ENCODE measurements at regions not wholly inside any gene's neighbourhood (a gene's known extent, or its start where the extent isn't known, plus 50 kb on each side); places are given as distances from the start of the nearest gene placed in this dataset.
"Not testable (repeated sequence)": the region's sequence is repeated elsewhere in the genome, so short reads cannot be mapped to it uniquely, and the experiment has no call there.

DNA sequence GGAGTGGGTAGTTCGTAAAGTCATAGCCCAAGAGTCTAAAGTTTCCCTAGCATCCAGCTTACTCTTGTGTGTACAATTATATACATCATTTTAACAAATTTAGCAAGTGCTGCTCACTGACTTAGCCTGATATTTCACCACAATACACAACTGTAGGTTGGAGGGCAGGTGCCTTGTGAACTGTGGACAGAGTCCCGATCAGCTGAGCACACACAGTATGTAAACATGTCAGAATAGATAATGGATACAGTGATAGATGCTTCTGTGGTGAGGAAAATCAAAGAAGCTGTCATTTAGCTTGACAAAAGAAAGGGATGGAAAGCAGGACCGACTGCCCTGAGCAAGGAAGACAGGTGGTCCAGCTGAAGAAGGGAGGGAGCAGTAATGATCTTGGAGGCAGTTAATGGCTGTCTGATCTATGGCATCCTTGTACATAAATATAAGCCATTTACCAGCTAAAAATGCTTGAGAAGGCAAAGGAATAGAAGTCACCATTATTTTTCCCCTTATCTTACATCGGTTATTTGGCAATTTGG lies 372.8 kb upstream of the UBE2E3 start:
- no peaks in the 10 kb centered on the region for H3K4me1 ChIP-seq (ENCODE audit: control insufficient read depth, insufficient read depth, low read length)
- H3K36me3 ChIP-seq (ENCODE audit: control insufficient read depth in 2 of 2, insufficient read depth in 2 of 2, low read length in 2 of 2), result no peaks in the 10 kb centered on the region
- no peaks in the 10 kb centered on the region for H3K27me3 ChIP-seq (ENCODE audit: control insufficient read depth in 1 of 2, insufficient read depth in 2 of 2, low read length in 2 of 2)
- no peak overlapping the region for H3K27ac ChIP-seq (ENCODE audit: low read length)
- H3K9ac ChIP-seq (ENCODE audit: low read length in 2 of 2), result no peak overlapping the region
- no peaks in the 10 kb centered on the region for H3K9me3 ChIP-seq (ENCODE audit: control insufficient read depth in 2 of 2, low read length in 2 of 2)
- no peak overlapping the region for H3K4me3 ChIP-seq (ENCODE audit: low read length in 2 of 2)

DNA sequence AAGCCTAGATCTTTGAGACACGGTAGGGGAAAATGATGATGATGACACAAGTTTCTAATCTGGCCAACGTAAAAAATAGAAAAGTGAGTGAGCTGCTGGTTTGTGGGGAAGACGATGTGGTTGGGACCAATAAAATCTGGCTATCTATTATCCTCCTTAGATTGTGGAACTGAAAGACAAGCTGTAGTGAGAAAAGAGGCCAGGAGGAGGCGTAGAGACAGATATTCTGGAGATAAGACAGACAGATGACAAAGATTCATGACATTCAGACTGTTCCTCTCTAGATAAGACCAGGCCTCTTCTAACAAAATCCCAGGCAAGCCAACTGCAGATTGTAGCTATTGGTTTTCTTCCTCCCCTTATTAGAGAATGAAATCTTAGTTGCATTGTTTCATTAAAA lies 376.3 kb upstream of the UBE2E3 start:
- no peaks in the 10 kb centered on the region for H3K9me3 ChIP-seq (ENCODE audit: control insufficient read depth in 2 of 2, low read length in 2 of 2)

DNA sequence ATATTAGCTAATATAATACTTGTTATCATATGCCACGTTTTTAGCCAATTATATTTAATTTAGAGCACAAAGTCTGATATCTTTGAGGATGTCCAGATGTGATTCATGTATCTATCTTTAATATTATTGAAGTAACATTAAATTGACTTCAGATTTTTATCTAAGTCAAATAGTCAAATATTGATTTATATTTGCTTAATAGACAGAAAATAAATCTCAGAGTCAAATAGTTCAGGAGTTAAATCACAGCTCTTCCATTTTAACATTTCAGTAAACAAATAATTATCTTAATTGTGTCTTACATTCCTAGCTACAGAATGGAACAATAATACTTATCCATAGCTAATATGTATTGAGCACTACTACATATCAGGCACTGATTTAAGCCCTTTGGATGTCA lies 379.4 kb upstream of the UBE2E3 start:
- no peaks in the 10 kb centered on the region for H3K4me1 ChIP-seq (ENCODE audit: control insufficient read depth, insufficient read depth, low read length)
- no peak overlapping the region for H3K4me3 ChIP-seq (ENCODE audit: low read length in 2 of 2)
- H3K27ac ChIP-seq (ENCODE audit: low read length), result no peak overlapping the region
- H3K9ac ChIP-seq (ENCODE audit: low read length in 2 of 2), result no peak overlapping the region
- no peaks in the 10 kb centered on the region for H3K9me3 ChIP-seq (ENCODE audit: control insufficient read depth in 2 of 2, low read length in 2 of 2)
- H3K36me3 ChIP-seq (ENCODE audit: control insufficient read depth in 2 of 2, insufficient read depth in 2 of 2, low read length in 2 of 2), result no peaks in the 10 kb centered on the region
- H3K27me3 ChIP-seq (ENCODE audit: control insufficient read depth in 1 of 2, insufficient read depth in 2 of 2, low read length in 2 of 2), result no peaks in the 10 kb centered on the region

More for the DNA sequence above, 376.3 kb upstream of the UBE2E3 start:
- no peaks in the 10 kb centered on the region for H3K4me1 ChIP-seq (ENCODE audit: control insufficient read depth, insufficient read depth, low read length)
- H3K27ac ChIP-seq (ENCODE audit: low read length), result no peak overlapping the region
- H3K36me3 ChIP-seq (ENCODE audit: control insufficient read depth in 2 of 2, insufficient read depth in 2 of 2, low read length in 2 of 2), result no peaks in the 10 kb centered on the region
- H3K9ac ChIP-seq (ENCODE audit: low read length in 2 of 2), result no peak overlapping the region
- no peak overlapping the region for H3K4me3 ChIP-seq (ENCODE audit: low read length in 2 of 2)
- H3K27me3 ChIP-seq (ENCODE audit: control insufficient read depth in 1 of 2, insufficient read depth in 2 of 2, low read length in 2 of 2), result no peaks in the 10 kb centered on the region

DNA sequence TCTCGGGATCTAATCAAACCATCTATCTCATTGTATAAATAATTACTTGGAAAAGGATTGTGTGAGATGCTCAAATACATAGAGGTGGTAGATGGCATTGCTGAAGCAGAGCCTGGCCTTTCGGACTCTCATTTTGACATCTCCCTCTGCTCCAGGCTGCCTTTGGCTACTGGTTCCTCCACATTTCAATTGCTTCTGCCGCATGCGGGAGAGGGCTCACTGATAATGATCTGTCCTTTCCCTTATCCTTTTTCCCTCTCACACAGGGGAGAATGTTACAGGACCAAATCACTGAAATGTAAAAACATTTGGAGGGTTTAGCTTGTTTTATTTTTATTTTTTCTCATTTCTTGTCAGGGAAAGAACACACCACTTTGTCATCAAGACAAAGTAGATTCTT lies 380.6 kb upstream of the UBE2E3 start:
- Histone ChIP-seq H3K27ac (ENCODE audit: low read length) (no peak overlapping the region), H3K9ac (ENCODE audit: low read length in 2 of 2) (no peak overlapping the region), H3K36me3 (ENCODE audit: control insufficient read depth in 2 of 2, insufficient read depth in 2 of 2, low read length in 2 of 2) (no peaks in the 10 kb centered on the region), H3K9me3 (ENCODE audit: control insufficient read depth in 2 of 2, low read length in 2 of 2) (no peaks in the 10 kb centered on the region), H3K4me3 (ENCODE audit: low read length in 2 of 2) (no peak overlapping the region), H3K4me1 (ENCODE audit: control insufficient read depth, insufficient read depth, low read length) (no peaks in the 10 kb centered on the region), H3K27me3 (ENCODE audit: control insufficient read depth in 1 of 2, insufficient read depth in 2 of 2, low read length in 2 of 2) (no peaks in the 10 kb centered on the region)

DNA sequence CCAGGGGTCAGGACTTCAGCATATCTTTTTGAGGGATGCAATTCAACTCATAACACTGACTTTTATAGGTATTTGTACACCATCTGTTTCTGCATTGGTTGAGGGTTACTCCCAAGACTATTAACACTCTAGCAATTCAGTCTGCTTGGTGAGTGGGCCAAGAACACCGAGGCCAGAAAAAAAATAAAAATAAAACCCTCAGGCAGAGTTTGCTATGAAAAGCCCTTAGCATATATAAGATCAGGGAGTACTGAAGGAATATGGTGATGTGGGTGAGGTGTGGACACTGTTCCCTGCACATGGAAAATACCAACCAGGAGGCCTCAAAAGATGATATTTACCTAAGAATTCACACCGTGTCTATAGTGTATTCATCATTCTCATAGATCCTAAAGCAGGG lies 383.2 kb upstream of the UBE2E3 start:
- H3K9ac ChIP-seq (ENCODE audit: low read length in 2 of 2), result no peak overlapping the region
- no peak overlapping the region for H3K4me3 ChIP-seq (ENCODE audit: low read length in 2 of 2)
- no peaks in the 10 kb centered on the region for H3K36me3 ChIP-seq (ENCODE audit: control insufficient read depth in 2 of 2, insufficient read depth in 2 of 2, low read length in 2 of 2)
- H3K27me3 ChIP-seq (ENCODE audit: control insufficient read depth in 1 of 2, insufficient read depth in 2 of 2, low read length in 2 of 2), result no peaks in the 10 kb centered on the region
- H3K27ac ChIP-seq (ENCODE audit: low read length), result no peak overlapping the region
- H3K4me1 ChIP-seq (ENCODE audit: control insufficient read depth, insufficient read depth, low read length), result no peaks in the 10 kb centered on the region
- no peaks in the 10 kb centered on the region for H3K9me3 ChIP-seq (ENCODE audit: control insufficient read depth in 2 of 2, low read length in 2 of 2)

DNA sequence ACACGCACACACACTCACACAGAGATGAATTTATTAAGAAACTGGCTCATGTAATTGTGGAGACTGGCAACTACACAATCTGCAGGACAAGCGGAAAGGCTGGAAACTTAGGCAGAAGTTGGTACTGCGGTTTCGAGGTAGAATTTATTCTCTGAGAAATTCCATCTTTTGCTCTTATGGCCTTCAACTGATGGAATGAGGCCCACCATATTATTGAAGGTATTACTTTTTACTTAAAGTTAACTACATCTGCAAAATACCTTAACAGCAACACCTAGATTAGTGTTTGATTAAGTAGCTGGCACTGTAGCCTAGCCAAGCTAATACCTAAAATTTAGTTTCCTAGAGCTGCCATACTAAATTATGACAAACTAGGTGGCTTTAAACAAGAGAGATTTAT lies 384.0 kb upstream of the UBE2E3 start:
- no peak overlapping the region for H3K4me3 ChIP-seq (ENCODE audit: low read length in 2 of 2)
- no peak overlapping the region for H3K9ac ChIP-seq (ENCODE audit: low read length in 2 of 2)
- no peaks in the 10 kb centered on the region for H3K4me1 ChIP-seq (ENCODE audit: control insufficient read depth, insufficient read depth, low read length)
- no peak overlapping the region for H3K27ac ChIP-seq (ENCODE audit: low read length)
- H3K36me3 ChIP-seq (ENCODE audit: control insufficient read depth in 2 of 2, insufficient read depth in 2 of 2, low read length in 2 of 2), result no peaks in the 10 kb centered on the region
- no peaks in the 10 kb centered on the region for H3K9me3 ChIP-seq (ENCODE audit: control insufficient read depth in 2 of 2, low read length in 2 of 2)
- no peaks in the 10 kb centered on the region for H3K27me3 ChIP-seq (ENCODE audit: control insufficient read depth in 1 of 2, insufficient read depth in 2 of 2, low read length in 2 of 2)

DNA sequence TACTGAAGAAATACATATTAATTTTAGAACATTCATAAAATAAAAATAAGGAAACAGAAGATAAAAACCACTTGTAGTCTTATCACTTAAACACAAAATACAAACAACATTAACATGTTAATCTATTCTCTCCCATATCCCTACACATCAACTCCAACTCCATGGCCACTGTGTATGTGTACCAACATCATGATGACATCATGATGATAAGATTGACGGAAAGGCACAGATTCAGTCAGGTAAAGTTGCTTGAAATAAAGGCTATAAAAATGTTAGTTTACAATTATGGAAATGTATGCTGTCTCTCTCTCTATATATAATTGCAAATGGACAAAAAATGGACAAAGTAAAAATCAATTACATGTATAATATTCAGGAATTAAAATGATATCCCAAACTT lies 388.5 kb upstream of the UBE2E3 start:
- no peaks in the 10 kb centered on the region for H3K27me3 ChIP-seq (ENCODE audit: control insufficient read depth in 1 of 2, insufficient read depth in 2 of 2, low read length in 2 of 2)
- no peak overlapping the region for H3K27ac ChIP-seq (ENCODE audit: low read length)
- H3K4me1 ChIP-seq (ENCODE audit: control insufficient read depth, insufficient read depth, low read length), result no peaks in the 10 kb centered on the region
- no peaks in the 10 kb centered on the region for H3K36me3 ChIP-seq (ENCODE audit: control insufficient read depth in 2 of 2, insufficient read depth in 2 of 2, low read length in 2 of 2)
- no peaks in the 10 kb centered on the region for H3K9me3 ChIP-seq (ENCODE audit: control insufficient read depth in 2 of 2, low read length in 2 of 2)
- no peak overlapping the region for H3K4me3 ChIP-seq (ENCODE audit: low read length in 2 of 2)
- H3K9ac ChIP-seq (ENCODE audit: low read length in 2 of 2), result no peak overlapping the region

DNA sequence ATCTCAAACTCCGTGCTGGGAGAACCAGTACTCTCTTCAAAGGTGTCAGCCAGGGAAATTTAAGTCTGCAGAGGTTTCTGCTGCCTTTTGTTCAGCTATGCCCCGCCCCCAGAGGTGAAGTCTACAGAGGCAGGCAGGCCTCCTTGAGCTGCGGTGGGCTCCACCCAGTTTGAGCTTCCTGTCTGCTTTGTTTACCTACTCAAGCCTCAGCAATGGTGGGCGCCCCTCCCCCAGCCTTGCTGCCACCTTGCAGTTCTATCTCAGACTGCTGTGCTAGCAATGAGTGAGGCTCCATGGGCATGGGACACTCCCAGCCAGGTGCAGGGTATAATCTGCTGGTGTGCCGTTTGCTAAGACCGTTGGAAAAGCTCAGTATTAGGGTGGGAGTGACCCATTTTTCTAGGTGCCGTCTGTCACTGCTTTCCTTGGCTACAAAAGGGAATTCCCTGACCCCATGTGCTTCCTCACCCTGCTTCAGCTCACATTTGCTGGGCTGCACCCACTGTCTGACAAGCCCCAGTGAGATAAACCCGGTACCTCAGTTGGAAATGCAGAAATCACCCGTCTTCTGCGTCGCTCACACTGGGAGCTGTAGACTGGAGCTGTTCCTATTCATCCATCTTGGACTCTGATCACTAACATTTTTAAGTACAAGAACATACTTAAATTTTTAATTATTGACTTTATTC lies 389.2 kb upstream of the UBE2E3 start:
- H3K4me3 ChIP-seq (ENCODE audit: low read length in 2 of 2); H3K27ac ChIP-seq (ENCODE audit: low read length); H3K4me1 ChIP-seq (ENCODE audit: control insufficient read depth, insufficient read depth, low read length); H3K27me3 ChIP-seq (ENCODE audit: control insufficient read depth in 1 of 2, insufficient read depth in 2 of 2, low read length in 2 of 2); H3K9ac ChIP-seq (ENCODE audit: low read length in 2 of 2); H3K9me3 ChIP-seq (ENCODE audit: control insufficient read depth in 2 of 2, low read length in 2 of 2); H3K36me3 ChIP-seq (ENCODE audit: control insufficient read depth in 2 of 2, insufficient read depth in 2 of 2, low read length in 2 of 2): not testable (repeated sequence)

DNA sequence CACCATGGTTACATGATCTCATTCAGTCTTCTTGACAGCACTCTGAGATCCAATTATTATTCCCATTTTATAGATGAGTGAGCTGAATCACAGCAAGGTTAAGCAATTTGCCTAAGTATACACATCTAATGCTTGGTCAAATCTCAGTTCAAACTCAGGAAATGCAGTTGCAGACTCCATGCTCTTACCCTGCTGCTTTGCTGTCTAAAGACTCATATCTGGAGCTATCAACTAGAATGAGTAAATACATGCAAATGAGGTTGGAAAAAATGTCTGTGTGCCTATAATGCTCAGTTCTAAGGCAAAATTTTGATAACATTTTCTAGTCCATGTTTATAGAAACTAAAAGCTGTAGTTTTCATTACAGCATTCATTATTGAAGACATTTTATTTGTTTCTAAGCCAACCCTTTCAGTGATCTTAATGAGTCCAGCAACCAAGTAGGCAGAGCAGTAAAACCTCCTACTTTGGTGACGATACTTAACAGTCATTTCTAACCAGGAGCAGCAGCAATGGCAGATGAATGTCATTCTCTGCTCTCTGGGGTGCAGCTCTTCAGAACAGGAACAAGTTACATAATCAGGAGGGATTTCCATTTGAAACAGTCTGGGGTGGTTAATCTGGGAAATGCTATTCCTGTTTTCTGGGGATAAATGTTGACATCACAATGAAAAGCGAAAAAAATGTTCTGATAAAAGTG lies 396.8 kb upstream of the UBE2E3 start:
- no peak overlapping the region for H3K4me3 ChIP-seq (ENCODE audit: low read length in 2 of 2)
- no peaks in the 10 kb centered on the region for H3K9me3 ChIP-seq (ENCODE audit: control insufficient read depth in 2 of 2, low read length in 2 of 2)
- H3K4me1 ChIP-seq (ENCODE audit: control insufficient read depth, insufficient read depth, low read length), result no peaks in the 10 kb centered on the region
- H3K9ac ChIP-seq (ENCODE audit: low read length in 2 of 2), result no peak overlapping the region
- H3K27me3 ChIP-seq (ENCODE audit: control insufficient read depth in 1 of 2, insufficient read depth in 2 of 2, low read length in 2 of 2), result no peaks in the 10 kb centered on the region
- no peak overlapping the region for H3K27ac ChIP-seq (ENCODE audit: low read length)
- H3K36me3 ChIP-seq (ENCODE audit: control insufficient read depth in 2 of 2, insufficient read depth in 2 of 2, low read length in 2 of 2), result no peaks in the 10 kb centered on the region

DNA sequence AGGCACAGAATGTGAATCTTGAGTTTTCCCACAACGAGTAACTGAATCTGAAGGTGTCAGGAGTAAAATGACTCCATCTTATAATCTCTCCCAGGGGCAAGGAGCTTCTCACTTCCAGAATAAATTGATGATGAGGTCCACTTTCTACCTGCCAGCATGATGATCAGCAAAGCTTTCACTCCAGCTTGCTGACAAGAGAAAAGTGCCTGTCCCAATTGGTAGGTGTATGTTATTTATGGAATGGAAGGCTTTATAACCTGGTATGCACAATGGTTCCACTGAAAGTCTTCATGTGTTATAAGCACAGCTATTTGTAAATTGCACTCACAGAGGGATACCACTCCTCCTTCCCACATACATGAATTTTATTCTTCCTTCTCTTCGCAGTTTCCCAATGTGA lies 401.0 kb upstream of the UBE2E3 start:
- H3K9me3 ChIP-seq (ENCODE audit: control insufficient read depth in 2 of 2, low read length in 2 of 2), result no peaks in the 10 kb centered on the region
- H3K4me1 ChIP-seq (ENCODE audit: control insufficient read depth, insufficient read depth, low read length), result no peaks in the 10 kb centered on the region
- no peak overlapping the region for H3K9ac ChIP-seq (ENCODE audit: low read length in 2 of 2)
- no peak overlapping the region for H3K27ac ChIP-seq (ENCODE audit: low read length)
- no peaks in the 10 kb centered on the region for H3K27me3 ChIP-seq (ENCODE audit: control insufficient read depth in 1 of 2, insufficient read depth in 2 of 2, low read length in 2 of 2)
- H3K4me3 ChIP-seq (ENCODE audit: low read length in 2 of 2), result no peak overlapping the region
- H3K36me3 ChIP-seq (ENCODE audit: control insufficient read depth in 2 of 2, insufficient read depth in 2 of 2, low read length in 2 of 2), result no peaks in the 10 kb centered on the region

DNA sequence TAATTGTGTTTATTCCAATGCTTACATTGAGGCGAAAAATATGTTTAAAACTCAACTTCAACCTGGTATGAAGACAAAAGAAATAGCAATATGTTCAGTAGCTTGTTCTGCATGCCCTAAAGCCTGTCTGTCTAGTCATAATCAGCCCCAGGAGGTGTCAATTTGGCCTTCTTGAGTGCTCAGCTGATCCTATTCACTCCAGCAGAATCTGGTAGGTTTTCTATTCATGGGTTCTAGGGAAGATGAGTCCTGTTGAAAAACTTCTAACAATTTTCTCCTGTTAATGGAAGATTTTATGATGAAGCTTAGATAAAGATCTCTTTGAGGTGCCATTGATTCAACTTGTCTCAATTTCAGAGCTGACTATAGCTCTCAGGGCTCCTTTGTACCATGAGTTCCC lies 402.0 kb upstream of the UBE2E3 start:
- no peaks in the 10 kb centered on the region for H3K9me3 ChIP-seq (ENCODE audit: control insufficient read depth in 2 of 2, low read length in 2 of 2)
- H3K36me3 ChIP-seq (ENCODE audit: control insufficient read depth in 2 of 2, insufficient read depth in 2 of 2, low read length in 2 of 2), result no peaks in the 10 kb centered on the region
- H3K27me3 ChIP-seq (ENCODE audit: control insufficient read depth in 1 of 2, insufficient read depth in 2 of 2, low read length in 2 of 2), result no peaks in the 10 kb centered on the region
- no peak overlapping the region for H3K9ac ChIP-seq (ENCODE audit: low read length in 2 of 2)
- no peaks in the 10 kb centered on the region for H3K4me1 ChIP-seq (ENCODE audit: control insufficient read depth, insufficient read depth, low read length)
- no peak overlapping the region for H3K4me3 ChIP-seq (ENCODE audit: low read length in 2 of 2)
- H3K27ac ChIP-seq (ENCODE audit: low read length), result no peak overlapping the region
